GM12864 (cell line): ENCODE measurements at regions not wholly inside any gene's neighbourhood (a gene's known extent, or its start where the extent isn't known, plus 50 kb on each side); places are given as distances from the start of the nearest gene placed in this dataset.
"Not testable (repeated sequence)": the region's sequence is repeated elsewhere in the genome, so short reads cannot be mapped to it uniquely, and the experiment has no call there.

Experiments
- DNase-seq: peaks from one replicate; pipeline ENCODE4 v3.0.0-alpha.2; 2011; ENCODE audit warnings: low read depth
- H3K4me3 ChIP-seq: 2 replicates; pipeline ENCODE4 v1.5.1; 2011; ENCODE audit warnings: mild to moderate bottlenecking, low read depth, low read length, control low read depth
- TF ChIP-seq, protein P1 (sequence below): IDR thresholded peaks from 2 replicates; pipeline ENCODE4 v1.5.1; 2011; ENCODE audit warnings: low read depth, mild to moderate bottlenecking, moderate library complexity, low read length, control low read depth, inconsistent platforms; ENCODE audit errors: missing control alignments

DNA sequence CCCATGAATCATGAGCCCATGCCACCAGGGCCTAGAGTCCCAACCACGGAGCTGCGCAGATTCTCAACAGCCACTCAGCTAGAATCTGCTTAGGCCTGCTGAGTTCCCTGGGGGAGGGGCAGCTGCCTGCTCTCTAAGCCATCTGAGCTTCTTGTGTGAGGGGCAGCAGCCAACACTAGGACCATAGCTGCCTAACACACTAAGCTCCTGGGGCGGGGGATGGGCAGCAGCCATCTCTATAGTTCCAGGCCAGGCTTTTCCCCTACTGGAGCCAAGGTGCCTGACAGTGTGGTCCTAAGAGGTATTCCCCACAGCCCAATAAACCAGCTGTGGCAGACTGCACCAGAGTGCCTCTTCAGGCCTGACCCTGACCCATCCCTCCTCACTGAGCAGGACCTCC lies 255.9 kb upstream of the ACO1 start:
- H3K4me3 ChIP-seq = no peak overlapping the region
- DNase-seq = no peak
- TF ChIP-seq, protein P1, sequence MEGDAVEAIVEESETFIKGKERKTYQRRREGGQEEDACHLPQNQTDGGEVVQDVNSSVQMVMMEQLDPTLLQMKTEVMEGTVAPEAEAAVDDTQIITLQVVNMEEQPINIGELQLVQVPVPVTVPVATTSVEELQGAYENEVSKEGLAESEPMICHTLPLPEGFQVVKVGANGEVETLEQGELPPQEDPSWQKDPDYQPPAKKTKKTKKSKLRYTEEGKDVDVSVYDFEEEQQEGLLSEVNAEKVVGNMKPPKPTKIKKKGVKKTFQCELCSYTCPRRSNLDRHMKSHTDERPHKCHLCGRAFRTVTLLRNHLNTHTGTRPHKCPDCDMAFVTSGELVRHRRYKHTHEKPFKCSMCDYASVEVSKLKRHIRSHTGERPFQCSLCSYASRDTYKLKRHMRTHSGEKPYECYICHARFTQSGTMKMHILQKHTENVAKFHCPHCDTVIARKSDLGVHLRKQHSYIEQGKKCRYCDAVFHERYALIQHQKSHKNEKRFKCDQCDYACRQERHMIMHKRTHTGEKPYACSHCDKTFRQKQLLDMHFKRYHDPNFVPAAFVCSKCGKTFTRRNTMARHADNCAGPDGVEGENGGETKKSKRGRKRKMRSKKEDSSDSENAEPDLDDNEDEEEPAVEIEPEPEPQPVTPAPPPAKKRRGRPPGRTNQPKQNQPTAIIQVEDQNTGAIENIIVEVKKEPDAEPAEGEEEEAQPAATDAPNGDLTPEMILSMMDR = no peak

DNA sequence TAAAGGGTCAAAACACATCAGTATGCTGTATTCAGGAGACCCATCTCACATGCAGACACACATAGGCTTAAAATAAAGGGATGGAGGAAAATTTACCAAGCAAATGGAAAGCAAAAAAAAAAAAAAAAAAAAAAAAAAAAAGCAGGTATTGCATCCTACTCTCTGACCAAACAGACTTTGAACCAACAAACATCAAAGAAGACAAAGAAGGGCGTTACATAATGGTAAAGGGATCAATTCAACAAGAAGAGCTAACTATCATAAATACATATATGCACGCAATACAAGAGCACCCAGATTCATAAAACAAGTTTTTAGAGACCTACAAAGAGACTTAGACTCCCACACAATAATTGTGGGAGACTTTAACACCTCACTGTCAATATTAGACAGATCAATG lies 253.7 kb upstream of the ACO1 start:
- H3K4me3 ChIP-seq, DNase-seq: not testable (repeated sequence)

GRCh38 chr9:32136700-32137339 lies 247.6 kb upstream of the ACO1 start:
- no peak overlapping the region for H3K4me3 ChIP-seq
- DNase-seq = no peak
- TF ChIP-seq, protein P1 = no peak

GRCh38 chr9:32142074-32142473 lies 242.4 kb upstream of the ACO1 start:
- DNase-seq = no peak
- TF ChIP-seq, protein P1 = no peak
- no peak overlapping the region for H3K4me3 ChIP-seq

DNA sequence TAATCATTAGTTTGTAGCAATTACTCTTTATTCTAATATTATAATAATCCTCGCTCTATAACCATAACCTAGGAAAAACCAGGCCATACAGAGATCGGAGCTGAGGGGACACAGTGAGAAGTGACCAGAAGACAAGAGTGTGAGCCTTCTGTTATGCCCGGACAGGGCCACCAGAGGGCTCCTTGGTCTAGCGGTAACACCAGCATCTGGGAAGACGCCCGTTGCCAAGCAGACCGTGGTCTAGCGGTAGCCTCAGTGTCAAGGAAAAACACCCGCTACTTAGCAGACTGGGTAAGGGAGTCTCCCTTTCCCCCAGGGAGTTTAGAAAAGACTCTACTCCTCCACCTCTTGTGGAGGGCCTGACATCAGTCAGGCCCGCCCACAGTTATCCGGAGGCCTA lies 235.9 kb upstream of the ACO1 start:
- TF ChIP-seq, protein P1 = peak; percentile 32
- DNase-seq, H3K4me3 ChIP-seq: not testable (repeated sequence)

DNA sequence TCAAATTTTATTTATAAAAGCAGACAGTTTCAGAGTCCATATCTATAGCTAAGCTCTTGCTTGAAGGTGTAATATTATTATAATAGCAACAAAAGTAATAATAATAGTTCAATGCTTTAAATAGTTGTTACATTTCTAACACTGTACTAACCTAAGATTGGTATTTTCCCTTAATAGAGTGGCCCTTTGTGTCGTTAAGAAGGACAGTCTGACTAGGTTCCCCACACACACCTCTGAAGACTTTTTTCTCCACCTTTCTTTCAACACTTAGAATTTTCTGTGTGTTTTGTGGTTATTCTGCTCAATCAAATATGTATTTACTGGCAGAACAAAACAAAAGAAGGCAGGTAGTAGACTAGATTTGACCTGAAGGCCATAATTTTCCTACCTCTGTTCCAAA lies 223.2 kb upstream of the ACO1 start:
- TF ChIP-seq, protein P1 = no peak
- no peak overlapping the region for H3K4me3 ChIP-seq
- no peak for DNase-seq

DNA sequence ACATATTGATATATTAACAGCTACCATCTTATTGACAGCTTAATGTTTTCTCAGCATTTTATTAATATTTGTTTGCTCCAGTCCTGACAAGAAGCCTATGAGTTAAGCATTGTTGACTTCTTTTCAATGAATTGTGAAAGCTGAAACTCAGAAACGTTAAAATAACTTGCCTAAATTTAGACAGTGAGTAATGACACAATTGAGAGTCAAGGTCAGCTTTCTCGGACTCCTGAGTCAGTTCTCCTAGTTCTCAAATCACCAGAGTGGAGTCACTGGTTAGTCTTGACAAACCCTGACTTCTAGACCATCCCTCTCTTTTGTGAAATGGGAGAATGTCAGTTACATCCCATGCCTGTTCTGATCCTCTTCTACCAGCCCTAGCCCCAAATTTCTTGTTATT lies 222.7 kb upstream of the ACO1 start:
- no peak overlapping the region for H3K4me3 ChIP-seq
- DNase-seq = peak; percentile 18
- TF ChIP-seq, protein P1 = no peak

- not testable (repeated sequence) for DNase-seq
These were observed 218.1 kb upstream of the ACO1 start for GRCh38 chr9:32166316-32166715.

More at GRCh38 chr9:32166316-32166715, 218.1 kb upstream of the ACO1 start:
- H3K4me3 ChIP-seq = not testable (repeated sequence)
